Stimulated activated CD4-positive, alpha-beta T cell treated with anti-CD3 and anti-CD28 coated beads, TNF-alpha, amount 100 ng/mL, for 1 hour (primary cell): ENCODE measurements at regions not wholly inside any gene's neighbourhood (a gene's known extent, or its start where the extent isn't known, plus 50 kb on each side); places are given as distances from the start of the nearest gene placed in this dataset.

ENCODE experiments used
- DNase-seq, 3 donors: peaks; one replicate each; pipeline ENCODE4 v3.0.0-alpha.2; 2020; ENCODE audit warnings: low read depth in 3 of 3, low spot score in 1 of 3

GRCh38 chr4:74612837-74613236, 167.9 kb downstream of the AREG start:
- DNase-seq: no peak

- no peak for DNase-seq
Measured at GRCh38 chr4:74613266-74613665, 168.3 kb downstream of the AREG start.

- DNase-seq: no peak
Measured at GRCh38 chr4:74615411-74615810, 170.5 kb downstream of the AREG start.

- no peak for DNase-seq
Measured at GRCh38 chr4:74618166-74618565, 173.2 kb downstream of the AREG start.

- no peak for DNase-seq
Measured at GRCh38 chr4:74618659-74619058, 173.7 kb downstream of the AREG start.

GRCh38 chr4:74619931-74620702, 174.2 kb downstream of the BTC start:
- DNase-seq: no peak

GRCh38 chr4:74621616-74622015, 172.7 kb downstream of the BTC start:
- no peak for DNase-seq

GRCh38 chr4:74623041-74623440, 171.3 kb downstream of the BTC start:
- no peak for DNase-seq

- DNase-seq: no peak
Measured at GRCh38 chr4:74624351-74625151, 169.8 kb downstream of the BTC start.

GRCh38 chr4:74625981-74626380, 168.3 kb downstream of the BTC start:
- no peak for DNase-seq

GRCh38 chr4:74627093-74627492, 167.2 kb downstream of the BTC start:
- no peak for DNase-seq

- no peak for DNase-seq
Measured at GRCh38 chr4:74627504-74627903, 166.8 kb downstream of the BTC start.

GRCh38 chr4:74628852-74629620, 165.3 kb downstream of the BTC start:
- DNase-seq: no peak

GRCh38 chr4:74630551-74630950, 163.8 kb downstream of the BTC start:
- DNase-seq: no peak

- DNase-seq: no peak
Measured at GRCh38 chr4:74631338-74631737, 163.0 kb downstream of the BTC start.

GRCh38 chr4:74631988-74632387, 162.3 kb downstream of the BTC start:
- DNase-seq: no peak

- DNase-seq: no peak
Measured at GRCh38 chr4:74632634-74633033, 161.7 kb downstream of the BTC start.

- DNase-seq: no peak
Measured at GRCh38 chr4:74635074-74635473, 159.2 kb downstream of the BTC start.

GRCh38 chr4:74635490-74636123, 158.7 kb downstream of the BTC start:
- DNase-seq: no peak

GRCh38 chr4:74638001-74638400, 156.3 kb downstream of the BTC start:
- DNase-seq: no peak

GRCh38 chr4:74638689-74639088, 155.6 kb downstream of the BTC start:
- DNase-seq: no peak
